ENCODE measurements at regions not wholly inside any gene's neighbourhood (a gene's known extent, or its start where the extent isn't known, plus 50 kb on each side); places are given as distances from the start of the nearest gene placed in this dataset.

GRCh38 chr9:129504404-129504803 is 116.5 kb downstream of the C9orf50 start:
- DNase-seq: no peak

DNA sequence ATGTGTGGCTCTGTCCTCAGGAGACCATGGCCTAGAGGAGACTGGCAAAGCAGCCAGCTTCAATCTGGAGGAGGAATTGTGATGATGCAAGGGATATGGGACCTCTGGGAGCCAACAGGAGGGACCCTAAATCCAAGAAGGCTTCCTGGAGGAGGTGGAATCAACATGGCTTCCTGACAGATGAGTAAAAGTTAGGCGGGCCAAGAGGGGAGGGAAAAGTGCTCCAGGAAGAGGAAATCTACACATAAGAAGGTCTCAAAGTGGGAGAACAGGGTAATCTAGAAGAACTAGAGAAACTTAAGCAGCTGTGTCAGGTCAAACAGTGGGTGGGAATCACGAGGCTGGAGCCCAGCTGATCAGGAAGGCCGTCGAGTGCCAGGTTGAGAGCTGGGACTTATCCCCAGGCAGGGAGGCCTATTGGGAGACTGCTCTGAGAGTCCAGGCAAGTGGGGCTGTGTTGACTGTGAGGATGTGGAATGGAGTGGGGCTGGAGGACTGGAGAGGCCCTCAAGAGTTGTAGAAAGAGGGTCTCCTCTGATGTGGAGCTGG is 119.1 kb downstream of the C9orf50 start:
- no peak for DNase-seq

GRCh38 chr9:129500863-129501770 is 119.8 kb downstream of the C9orf50 start:
- no peak for DNase-seq

DNA sequence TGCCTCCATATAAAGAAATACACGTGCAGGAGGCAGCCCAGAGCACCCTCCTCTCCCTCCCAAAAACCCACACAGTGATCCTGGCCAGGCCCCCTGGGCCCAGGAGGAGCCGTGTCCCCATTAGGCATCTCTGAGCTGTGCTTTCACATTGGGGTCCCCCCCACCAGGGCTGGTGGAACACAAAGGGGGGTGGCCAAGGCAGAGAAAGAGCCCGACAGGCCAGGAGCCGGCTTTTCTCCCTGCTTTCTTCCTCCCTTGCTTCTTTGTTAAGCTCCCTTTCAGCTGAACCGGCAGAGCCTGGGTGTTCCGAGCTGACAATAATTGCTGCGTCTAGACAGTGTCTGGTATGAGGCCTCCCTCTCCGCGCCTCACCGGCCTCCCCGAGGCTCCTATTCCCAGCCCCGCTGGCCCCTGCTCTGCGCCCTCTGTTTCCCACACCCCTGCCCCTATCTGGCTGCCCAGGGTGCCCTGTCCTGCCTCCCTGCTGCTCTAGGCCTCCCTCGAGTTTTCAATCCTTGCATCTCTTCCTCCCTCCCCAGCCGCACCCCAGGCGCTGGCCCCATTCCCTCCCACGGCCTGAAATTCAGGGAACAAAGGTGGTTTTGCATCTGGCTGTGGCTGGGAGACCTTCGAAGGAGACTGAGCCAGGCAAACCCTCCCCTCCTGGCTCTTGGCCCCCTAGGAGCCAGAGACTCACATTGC is 120.6 kb downstream of the C9orf50 start:
- DNase-seq: no peak

DNA sequence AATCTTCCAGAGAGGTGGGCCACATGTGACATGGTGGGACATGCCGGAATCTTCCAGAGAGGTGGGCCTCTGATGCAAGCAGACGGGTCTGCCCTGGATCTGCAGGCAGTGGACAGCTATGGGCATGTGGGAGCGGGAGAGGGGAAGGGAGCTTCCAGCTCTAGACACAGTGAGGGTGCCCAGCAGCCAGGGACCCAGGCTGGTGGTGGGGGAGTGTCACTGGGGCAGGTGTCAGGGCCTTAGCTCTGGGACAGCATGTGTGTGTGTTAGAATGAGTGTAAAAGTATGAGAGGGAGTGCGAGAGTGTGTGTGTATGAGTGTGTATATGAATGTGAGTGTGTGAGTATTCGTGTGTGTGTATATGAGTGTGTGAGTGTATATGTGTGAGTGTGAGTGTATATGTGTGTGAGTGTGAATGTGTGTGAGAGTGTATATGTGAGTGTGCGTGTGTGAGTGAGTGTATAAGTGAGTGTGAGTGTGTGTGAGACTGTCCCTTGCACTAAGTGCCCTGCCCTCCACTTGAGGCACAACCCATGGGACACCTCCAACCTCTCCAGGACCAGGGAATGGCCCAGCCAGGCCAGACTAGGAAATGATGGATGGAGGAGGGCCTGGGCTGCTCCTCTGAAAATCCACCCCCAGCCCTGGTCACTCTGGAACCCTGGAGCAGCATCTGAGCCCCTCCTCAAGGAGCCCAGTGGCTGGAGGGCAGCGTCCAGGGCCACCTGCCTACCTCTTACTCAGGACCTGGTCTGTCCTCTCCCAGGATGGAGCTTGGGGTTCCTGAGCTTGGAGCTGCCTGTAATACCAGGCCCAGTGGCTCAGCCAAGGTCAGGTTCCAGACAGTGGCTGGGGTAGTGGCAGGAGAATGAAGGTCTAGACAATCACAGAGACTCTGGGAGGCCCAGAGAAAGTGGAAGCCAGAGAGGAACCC is 122.2 kb downstream of the C9orf50 start:
- no peak for DNase-seq

GRCh38 chr9:129497813-129498450 is 123.0 kb downstream of the C9orf50 start:
- no peak for DNase-seq

DNA sequence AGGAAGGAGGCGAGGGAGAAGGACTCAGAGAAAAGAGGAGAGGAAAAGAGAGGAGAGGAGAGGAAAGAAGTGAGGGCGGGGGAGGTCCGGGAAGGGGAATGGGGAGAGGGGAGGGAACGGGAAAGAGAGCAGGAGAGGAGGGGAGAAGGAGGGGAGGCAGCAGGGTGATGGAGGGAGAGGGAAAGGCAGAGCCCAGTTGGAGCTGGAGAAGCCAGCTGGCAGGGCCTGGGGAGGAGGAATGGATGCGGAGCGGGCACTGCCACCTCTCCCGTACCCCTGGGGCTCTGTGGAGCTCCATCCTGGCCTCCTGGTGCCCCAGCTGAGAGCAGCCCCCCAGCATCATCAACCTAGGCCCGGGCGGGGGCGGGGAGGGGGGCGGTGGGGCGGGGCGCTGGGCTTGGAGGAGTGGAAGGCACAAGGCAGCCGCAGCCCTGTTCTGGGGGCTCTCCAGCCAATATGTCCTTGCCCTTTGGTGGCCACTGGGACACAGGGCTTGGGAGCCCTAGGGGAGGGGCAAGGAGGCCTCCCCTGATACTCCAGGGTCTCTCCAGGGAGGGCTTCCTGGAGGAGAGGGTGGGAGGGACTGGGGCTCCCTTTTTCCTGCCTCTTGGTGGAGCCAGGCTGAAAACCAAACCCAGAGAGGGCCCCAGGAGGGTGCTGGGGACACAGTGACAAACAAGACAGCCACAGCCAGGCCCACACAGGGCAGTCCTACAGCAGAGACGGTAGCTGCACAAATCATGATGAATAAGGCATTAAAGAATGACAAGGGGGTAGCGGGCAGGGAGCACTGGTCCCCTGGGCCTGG is 123.7 kb downstream of the C9orf50 start:
- no peak for DNase-seq

DNA sequence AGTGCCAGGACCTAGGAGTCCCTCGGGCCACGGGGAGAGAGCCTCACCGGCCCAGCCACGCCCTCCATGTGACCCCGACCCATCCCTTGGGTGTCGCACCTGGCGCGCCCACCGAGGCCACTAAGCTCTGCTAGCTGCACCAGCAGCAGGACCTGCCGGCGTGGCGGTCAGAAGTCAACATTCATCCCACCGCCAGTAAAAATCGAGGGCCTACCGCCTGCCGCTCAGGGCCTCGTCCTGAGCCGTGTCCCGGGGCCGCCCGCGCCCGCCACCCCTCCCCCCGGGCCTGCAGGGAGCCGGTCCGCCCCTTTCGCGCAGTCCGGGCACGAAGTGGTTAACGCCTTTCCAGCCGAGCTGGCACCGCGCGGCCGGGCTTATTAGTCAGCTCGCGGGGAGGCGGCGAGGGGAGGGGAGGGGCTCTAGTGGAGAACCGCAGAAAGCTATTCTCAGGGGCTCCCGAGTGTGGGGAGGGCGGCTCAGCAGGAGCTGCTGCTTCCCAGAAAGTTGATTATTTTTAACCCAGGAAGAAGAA is 124.4 kb downstream of the C9orf50 start:
- DNase-seq: peak; percentile 85

DNA sequence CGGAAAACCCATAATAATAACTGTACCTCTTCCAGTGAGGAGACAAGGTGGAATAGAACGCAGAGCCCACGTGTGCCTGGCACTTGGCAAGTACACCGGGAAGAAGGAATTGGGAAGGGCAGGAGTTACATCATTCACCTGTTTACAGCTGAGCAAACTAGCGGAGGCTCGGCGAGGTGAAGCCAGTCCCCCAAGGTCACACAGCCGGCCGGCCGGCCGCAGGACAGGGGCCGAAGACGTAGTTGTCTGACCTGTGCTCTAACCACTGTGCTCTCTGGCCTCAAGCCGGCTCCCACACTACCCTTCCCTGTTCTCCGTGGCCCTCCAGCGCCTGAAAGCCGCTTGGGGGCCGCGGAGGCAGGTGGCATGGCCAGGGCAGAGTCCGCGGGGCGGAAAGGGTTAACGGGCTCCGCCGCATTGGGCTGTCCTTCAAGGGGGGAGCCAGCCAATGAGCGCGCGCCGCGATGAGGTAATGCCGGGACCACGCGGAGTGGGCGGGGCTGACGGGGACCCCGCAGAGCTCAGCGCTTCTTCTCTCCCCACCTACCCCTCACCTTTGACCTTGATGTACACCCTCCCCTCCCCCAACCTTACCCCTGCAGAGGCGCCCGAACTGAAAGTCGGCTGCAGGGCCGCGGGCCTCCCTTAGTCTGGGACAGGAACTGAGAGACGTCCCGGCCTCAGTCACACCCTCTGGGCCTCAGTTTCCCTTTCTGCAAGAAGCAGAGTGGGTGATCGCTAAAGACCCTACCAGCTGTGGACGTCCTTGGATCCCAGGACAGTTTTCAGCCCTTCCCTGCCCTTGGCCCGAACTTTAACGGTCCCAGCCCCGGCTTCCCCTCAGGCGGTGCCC is 125.1 kb downstream of the C9orf50 start:
- peak; percentile 87 for DNase-seq

- DNase-seq: no peak
These were observed 126.7 kb downstream of the C9orf50 start for GRCh38 chr9:129494113-129494789.

- DNase-seq: no peak
These were observed 127.2 kb downstream of the C9orf50 start for GRCh38 chr9:129493706-129494047.

DNA sequence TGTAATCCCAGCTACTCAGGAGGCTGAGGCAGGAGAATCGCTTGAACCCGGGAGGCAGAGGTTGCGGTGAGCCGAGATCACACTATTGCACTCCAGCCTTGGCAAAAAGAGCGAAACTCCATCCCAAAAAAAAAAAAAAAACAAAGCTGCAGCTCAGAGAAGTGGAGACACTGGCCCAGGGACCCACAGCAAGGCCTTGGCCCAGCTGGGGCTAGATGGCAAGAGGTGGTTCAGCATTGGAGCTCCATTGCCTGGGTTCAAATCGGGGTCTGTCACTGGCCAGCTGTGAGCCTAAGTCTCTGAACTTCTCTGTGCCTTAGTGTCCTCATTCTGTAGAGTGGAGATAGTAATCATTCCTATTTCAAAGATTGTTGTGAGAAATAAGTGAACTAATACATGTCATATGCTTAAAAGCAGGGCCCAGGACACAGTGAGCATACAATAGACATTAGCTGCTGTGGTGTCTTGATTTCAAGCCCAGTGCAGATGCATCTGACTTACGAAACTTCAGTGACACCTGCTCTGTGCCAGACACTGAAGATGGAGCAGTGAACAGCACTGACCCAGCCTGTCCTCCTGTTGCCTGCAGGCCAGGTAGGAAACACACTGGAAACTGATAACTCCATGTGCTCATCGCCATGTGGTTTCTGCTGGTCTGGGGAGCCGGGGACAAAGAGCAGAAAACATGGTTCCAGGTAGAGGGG is 127.7 kb downstream of the C9orf50 start:
- DNase-seq: no peak

- DNase-seq: no peak
These were observed 129.4 kb downstream of the C9orf50 start for GRCh38 chr9:129491487-129491855.

- no peak for DNase-seq
These were observed 130.1 kb downstream of the C9orf50 start for GRCh38 chr9:129490583-129491486.

DNA sequence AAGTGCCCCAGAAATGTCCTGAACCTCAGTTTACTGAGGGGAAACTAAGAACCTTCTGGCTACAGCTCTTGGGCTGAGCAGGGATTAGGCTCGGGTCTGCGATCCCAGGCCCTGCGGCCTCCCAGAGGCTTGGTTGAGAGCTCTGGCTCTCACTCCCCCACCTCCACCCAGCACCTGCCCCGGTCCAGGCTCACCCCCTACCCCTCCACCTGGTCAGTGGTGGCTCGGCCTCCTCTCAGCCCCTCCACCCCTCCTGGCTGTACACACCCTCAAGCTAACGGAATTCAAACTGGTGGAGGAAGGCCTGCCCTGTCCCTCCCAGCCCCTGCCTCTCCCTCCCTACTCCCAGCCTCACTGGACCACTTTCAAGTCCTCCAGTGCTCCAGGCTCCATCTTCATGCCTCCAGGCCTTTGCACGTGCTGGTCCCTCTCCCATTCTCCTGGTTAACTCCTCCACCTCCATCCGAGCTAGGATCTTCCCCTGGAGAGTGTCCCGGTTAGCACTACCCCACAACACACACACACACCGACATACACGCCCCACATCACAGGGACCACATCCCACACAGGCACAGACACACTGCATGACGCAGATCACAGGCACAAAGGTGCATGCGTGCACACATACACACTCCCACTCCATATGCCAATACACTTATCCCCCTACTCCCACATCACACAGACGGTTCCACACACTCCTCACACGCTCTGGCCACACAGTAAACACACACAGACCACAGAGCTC is 130.9 kb downstream of the C9orf50 start:
- peak; percentile 42 for DNase-seq

DNA sequence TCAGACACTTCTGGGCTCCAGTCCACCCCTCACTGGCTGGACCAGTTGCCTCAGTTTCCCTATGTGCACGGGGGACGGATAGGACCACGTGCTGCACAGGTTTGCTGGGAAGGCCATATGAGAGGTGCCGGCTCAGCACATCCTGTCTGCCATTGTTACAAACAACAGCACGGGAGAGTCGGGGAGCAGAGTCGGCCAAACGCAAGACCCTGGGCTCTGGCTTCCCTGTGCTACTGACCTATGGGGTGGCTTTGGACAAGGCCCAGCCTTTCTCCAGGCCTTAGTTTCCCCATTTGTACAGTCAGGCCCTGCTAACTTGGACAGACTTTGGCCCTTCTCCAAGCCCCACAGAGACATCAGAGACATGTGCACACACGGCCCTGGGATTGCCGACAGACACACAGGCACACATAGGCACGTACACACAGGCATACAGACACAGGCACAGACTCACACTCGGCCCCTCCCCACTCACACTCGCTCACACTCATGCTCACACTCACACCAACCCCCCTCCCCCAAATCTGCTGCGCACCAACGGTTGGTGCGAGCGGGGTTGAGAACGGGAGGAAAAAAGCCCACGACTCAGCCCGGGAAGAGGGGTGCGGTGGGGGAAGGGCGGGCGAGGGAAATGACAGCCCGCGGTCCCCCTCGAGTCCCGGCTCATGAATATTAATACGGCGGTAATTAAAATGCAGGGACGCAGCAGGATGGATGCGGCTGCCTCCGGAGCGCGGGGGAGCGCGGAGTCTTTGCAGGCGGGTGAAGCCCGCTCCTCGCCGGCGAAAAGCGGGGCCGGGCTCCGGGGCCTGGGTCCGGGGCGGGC is 133.0 kb downstream of the C9orf50 start:
- DNase-seq: peak; percentile 46

All from activated CD4-positive, alpha-beta T cell treated with anti-CD3 and anti-CD28 coated beads, Interleukin-2, amount 50 U/mL, for 16 hours (primary cell).